ENCODE measurements at regions not wholly inside any gene's neighbourhood (a gene's known extent, or its start where the extent isn't known, plus 50 kb on each side); places are given as distances from the start of the nearest gene placed in this dataset.

DNA sequence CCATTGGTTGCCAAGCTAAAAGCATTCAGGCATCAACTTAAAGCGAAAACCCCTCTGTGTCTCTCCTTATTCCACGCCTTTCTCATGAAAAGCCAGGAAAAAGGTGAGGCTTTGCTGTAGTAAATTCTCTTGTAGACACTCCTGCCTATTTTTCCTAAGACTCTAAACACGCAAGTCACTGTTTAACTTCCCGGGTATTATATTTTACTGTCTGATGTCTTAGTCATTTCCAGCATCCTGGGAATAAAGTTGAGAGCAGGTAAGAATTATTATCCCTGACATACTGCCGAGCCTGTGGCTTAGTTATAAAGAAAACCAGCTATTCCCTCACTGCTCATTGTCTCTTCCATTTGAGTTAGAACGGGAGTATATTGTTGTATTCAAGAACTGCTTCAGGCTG is 112.4 kb upstream of the GATA6 start:
- CTCF ChIA-PET (ENCODE audit: low intra/inter-chr PET ratio, low total read pairs): no interaction called here
- WGBS (ENCODE audit: low lambda C conversion rate): 90% methylated on average over 6 of the region's 6 CpGs
- intact Hi-C loops (cut with micrococcal nuclease; ENCODE audit: unreplicated experiment): no loop called here

More for the DNA sequence above, 112.4 kb upstream of the GATA6 start:
- Histone ChIP-seq H4K20me1 (ENCODE audit: insufficient read depth, low read length) (no peaks in the 10 kb centered on the region), H3K4me3 (replicated peaks in 1 of 3; ENCODE audit: insufficient read depth in 1 of 3, low read depth in 2 of 3, low read length in 3 of 3) (no peak overlapping the region), H3K4me1 (ENCODE audit: insufficient read depth, low read length) (peaks cover 56% of the 10 kb centered on the region), H3K9ac (ENCODE audit: insufficient read depth, low read depth, low read length) (no peak overlapping the region), H3K9me3 (ENCODE audit: low read length) (no peaks in the 10 kb centered on the region), H3K4me2 (ENCODE audit: low read depth, low read length) (no peak overlapping the region), H3K36me3 (replicated peaks in 1 of 2; ENCODE audit: control insufficient read depth in 1 of 2, insufficient read depth in 2 of 2, low read length in 2 of 2) (no peaks in the 10 kb centered on the region), H3K27ac (ENCODE audit: extremely low read length, insufficient read depth, low read length) (no peak overlapping the region), H2AFZ (ENCODE audit: low read length) (no peak overlapping the region), H3K27me3 (ENCODE audit: control insufficient read depth in 1 of 2, insufficient read depth in 2 of 2, low read length in 2 of 2) (no peaks in the 10 kb centered on the region), H3K79me2 (ENCODE audit: insufficient read depth, low read length) (no peaks in the 10 kb centered on the region)
- no TSS peak for BruUV-seq (replicated peaks)
- DNase-seq (ENCODE audit: low spot score) (no peak), ATAC-seq (no peak), FAIRE-seq (no peak)
- POLR2A ChIA-PET: no interaction called here
- TF ChIP-seq CC2D1A (CRISPR knock-in tag; IDR thresholded peaks at IDR 0.05) (no peak), TSC22D2 (CRISPR knock-in tag; IDR thresholded peaks at IDR 0.05; ENCODE audit: borderline replicate concordance) (no peak)
- TF ChIP-seq, protein P1, sequence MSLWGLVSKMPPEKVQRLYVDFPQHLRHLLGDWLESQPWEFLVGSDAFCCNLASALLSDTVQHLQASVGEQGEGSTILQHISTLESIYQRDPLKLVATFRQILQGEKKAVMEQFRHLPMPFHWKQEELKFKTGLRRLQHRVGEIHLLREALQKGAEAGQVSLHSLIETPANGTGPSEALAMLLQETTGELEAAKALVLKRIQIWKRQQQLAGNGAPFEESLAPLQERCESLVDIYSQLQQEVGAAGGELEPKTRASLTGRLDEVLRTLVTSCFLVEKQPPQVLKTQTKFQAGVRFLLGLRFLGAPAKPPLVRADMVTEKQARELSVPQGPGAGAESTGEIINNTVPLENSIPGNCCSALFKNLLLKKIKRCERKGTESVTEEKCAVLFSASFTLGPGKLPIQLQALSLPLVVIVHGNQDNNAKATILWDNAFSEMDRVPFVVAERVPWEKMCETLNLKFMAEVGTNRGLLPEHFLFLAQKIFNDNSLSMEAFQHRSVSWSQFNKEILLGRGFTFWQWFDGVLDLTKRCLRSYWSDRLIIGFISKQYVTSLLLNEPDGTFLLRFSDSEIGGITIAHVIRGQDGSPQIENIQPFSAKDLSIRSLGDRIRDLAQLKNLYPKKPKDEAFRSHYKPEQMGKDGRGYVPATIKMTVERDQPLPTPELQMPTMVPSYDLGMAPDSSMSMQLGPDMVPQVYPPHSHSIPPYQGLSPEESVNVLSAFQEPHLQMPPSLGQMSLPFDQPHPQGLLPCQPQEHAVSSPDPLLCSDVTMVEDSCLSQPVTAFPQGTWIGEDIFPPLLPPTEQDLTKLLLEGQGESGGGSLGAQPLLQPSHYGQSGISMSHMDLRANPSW (CRISPR knock-in tag; IDR thresholded peaks at IDR 0.05; ENCODE audit: borderline replicate concordance): no peak
- TF ChIP-seq, protein P2, sequence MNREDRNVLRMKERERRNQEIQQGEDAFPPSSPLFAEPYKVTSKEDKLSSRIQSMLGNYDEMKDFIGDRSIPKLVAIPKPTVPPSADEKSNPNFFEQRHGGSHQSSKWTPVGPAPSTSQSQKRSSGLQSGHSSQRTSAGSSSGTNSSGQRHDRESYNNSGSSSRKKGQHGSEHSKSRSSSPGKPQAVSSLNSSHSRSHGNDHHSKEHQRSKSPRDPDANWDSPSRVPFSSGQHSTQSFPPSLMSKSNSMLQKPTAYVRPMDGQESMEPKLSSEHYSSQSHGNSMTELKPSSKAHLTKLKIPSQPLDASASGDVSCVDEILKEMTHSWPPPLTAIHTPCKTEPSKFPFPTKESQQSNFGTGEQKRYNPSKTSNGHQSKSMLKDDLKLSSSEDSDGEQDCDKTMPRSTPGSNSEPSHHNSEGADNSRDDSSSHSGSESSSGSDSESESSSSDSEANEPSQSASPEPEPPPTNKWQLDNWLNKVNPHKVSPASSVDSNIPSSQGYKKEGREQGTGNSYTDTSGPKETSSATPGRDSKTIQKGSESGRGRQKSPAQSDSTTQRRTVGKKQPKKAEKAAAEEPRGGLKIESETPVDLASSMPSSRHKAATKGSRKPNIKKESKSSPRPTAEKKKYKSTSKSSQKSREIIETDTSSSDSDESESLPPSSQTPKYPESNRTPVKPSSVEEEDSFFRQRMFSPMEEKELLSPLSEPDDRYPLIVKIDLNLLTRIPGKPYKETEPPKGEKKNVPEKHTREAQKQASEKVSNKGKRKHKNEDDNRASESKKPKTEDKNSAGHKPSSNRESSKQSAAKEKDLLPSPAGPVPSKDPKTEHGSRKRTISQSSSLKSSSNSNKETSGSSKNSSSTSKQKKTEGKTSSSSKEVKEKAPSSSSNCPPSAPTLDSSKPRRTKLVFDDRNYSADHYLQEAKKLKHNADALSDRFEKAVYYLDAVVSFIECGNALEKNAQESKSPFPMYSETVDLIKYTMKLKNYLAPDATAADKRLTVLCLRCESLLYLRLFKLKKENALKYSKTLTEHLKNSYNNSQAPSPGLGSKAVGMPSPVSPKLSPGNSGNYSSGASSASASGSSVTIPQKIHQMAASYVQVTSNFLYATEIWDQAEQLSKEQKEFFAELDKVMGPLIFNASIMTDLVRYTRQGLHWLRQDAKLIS (CRISPR knock-in tag; IDR thresholded peaks at IDR 0.05): no peak
- TF ChIP-seq, protein P3, sequence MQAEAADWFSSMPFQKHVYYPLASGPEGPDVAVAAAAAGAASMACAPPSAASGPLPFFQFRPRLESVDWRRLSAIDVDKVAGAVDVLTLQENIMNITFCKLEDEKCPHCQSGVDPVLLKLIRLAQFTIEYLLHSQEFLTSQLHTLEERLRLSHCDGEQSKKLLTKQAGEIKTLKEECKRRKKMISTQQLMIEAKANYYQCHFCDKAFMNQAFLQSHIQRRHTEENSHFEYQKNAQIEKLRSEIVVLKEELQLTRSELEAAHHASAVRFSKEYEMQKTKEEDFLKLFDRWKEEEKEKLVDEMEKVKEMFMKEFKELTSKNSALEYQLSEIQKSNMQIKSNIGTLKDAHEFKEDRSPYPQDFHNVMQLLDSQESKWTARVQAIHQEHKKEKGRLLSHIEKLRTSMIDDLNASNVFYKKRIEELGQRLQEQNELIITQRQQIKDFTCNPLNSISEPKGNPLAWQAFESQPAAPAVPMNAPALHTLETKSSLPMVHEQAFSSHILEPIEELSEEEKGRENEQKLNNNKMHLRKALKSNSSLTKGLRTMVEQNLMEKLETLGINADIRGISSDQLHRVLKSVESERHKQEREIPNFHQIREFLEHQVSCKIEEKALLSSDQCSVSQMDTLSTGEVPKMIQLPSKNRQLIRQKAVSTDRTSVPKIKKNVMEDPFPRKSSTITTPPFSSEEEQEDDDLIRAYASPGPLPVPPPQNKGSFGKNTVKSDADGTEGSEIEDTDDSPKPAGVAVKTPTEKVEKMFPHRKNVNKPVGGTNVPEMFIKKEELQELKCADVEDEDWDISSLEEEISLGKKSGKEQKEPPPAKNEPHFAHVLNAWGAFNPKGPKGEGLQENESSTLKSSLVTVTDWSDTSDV (CRISPR knock-in tag; IDR thresholded peaks at IDR 0.05): no peak
- in situ Hi-C loops (cut with HindIII; ENCODE audit: extremely low pct_ligation_motif_present, low pct_unique_long_range_greater_than_20kb): no loop called here
